WTC11 (cell line): ENCODE measurements at regions not wholly inside any gene's neighbourhood (a gene's known extent, or its start where the extent isn't known, plus 50 kb on each side); places are given as distances from the start of the nearest gene placed in this dataset.

Experiments
- ATAC-seq: fragments of 200-7000 bp; cut with Tn5 transposase; 2 replicates; pipeline ENCODE4 v1.10.0; 2021; ENCODE audit warnings: mild to moderate bottlenecking, moderate library complexity
- CTCF ChIA-PET: fragments of 300-600 bp; sonication (Branson Sonifier 250); formaldehyde crosslinking; loops from one replicate; lab custom pipeline; 2021; ENCODE audit warnings: antibody characterized with exemption; lab: Charles Lee
- POLR2A ChIA-PET: fragments of 350-600 bp; sonication (Branson Sonifier 250); formaldehyde crosslinking; loops from one replicate; lab custom pipeline; 2021; ENCODE audit warnings: antibody characterized with exemption; lab: Charles Lee
- DNase-seq: peaks from one replicate; pipeline ENCODE4 v3.0.0; 2021; ENCODE audit warnings: low spot score
- H3K27ac Mint-ChIP-seq: 2 replicates; pipeline ENCODE4 v1.8.0; 2021; ENCODE audit warnings: mixed read lengths
- H3K27me3 Mint-ChIP-seq: 2 replicates; pipeline ENCODE4 v1.8.0; 2021; ENCODE audit warnings: low read depth, mild to moderate bottlenecking, moderate library complexity, mixed read lengths
- H3K36me3 Mint-ChIP-seq: 2 replicates; pipeline ENCODE4 v1.8.0; 2021; ENCODE audit warnings: mixed read lengths
- H3K4me1 Mint-ChIP-seq: 2 replicates; pipeline ENCODE4 v1.8.0; 2022; ENCODE audit warnings: mixed read lengths
- H3K4me3 Mint-ChIP-seq: 2 replicates; pipeline ENCODE4 v1.8.0; 2021; ENCODE audit warnings: mild to moderate bottlenecking, moderate library complexity, mixed read lengths
- H3K9me3 Mint-ChIP-seq: 2 replicates; pipeline ENCODE4 v1.8.0; 2021; ENCODE audit warnings: mixed read lengths
- ELF4 ChIP-seq: sonication (generic); formaldehyde crosslinking; IDR thresholded peaks from 2 replicates; pipeline ENCODE4 v1.8.1; 2022; ENCODE audit warnings: low read depth, mild to moderate bottlenecking, moderate library complexity, missing genetic modification reagents
- GABPB1 ChIP-seq: sonication (generic); formaldehyde crosslinking; IDR thresholded peaks from 2 replicates; pipeline ENCODE4 v1.8.1; 2023; ENCODE audit warnings: mild to moderate bottlenecking, missing genetic modification reagents
- MYBL2 ChIP-seq: sonication (generic); formaldehyde crosslinking; IDR thresholded peaks from 2 replicates; pipeline ENCODE4 v1.8.1; 2023; ENCODE audit warnings: mild to moderate bottlenecking, moderate library complexity, missing genetic modification reagents
- RELA ChIP-seq: sonication (generic); formaldehyde crosslinking; IDR thresholded peaks from 2 replicates; pipeline ENCODE4 v1.8.1; 2022; ENCODE audit warnings: missing genetic modification reagents, mild to moderate bottlenecking, borderline replicate concordance
- RORB ChIP-seq: fragments of 250-450 bp; sonication (Bioruptor Pico); IDR thresholded peaks from 2 replicates; pipeline ENCODE4 v1.9.0; 2021; ENCODE audit warnings: mild to moderate bottlenecking
- SMAD4 ChIP-seq: sonication (generic); formaldehyde crosslinking; IDR thresholded peaks from 2 replicates; pipeline ENCODE4 v1.8.0; 2022; ENCODE audit warnings: mild to moderate bottlenecking, missing genetic modification reagents
- TF ChIP-seq, protein P1 (sequence below): sonication (generic); formaldehyde crosslinking; IDR thresholded peaks from 2 replicates; pipeline ENCODE4 v1.8.1; 2022; ENCODE audit warnings: mild to moderate bottlenecking, moderate library complexity, missing genetic modification reagents
- TF ChIP-seq, protein P2 (sequence below): fragments of 250-450 bp; sonication (Bioruptor Pico); IDR thresholded peaks from 2 replicates; pipeline ENCODE4 v1.8.0; 2021; ENCODE audit warnings: mild to moderate bottlenecking
- TF ChIP-seq, protein P3 (sequence below): fragments of 200-600 bp; IDR thresholded peaks from 2 replicates; pipeline ENCODE4 v1.8.0; 2022; ENCODE audit warnings: antibody characterized with exemption
- TF ChIP-seq, protein P4 (sequence below): sonication (generic); formaldehyde crosslinking; IDR thresholded peaks from 2 replicates; pipeline ENCODE4 v1.8.0; 2023; ENCODE audit warnings: missing genetic modification reagents
- TF ChIP-seq, protein P5 (sequence below): sonication (generic); formaldehyde crosslinking; IDR thresholded peaks from 2 replicates; pipeline ENCODE4 v1.8.1; 2023; ENCODE audit warnings: mild to moderate bottlenecking, missing genetic modification reagents, borderline replicate concordance
- TF ChIP-seq, protein P6 (sequence below): sonication (generic); formaldehyde crosslinking; conservative IDR thresholded peaks from 2 replicates; pipeline ENCODE4 v1.8.1; 2023; ENCODE audit warnings: mild to moderate bottlenecking, low read depth, missing genetic modification reagents, moderate library complexity
- TF ChIP-seq, protein P7 (sequence below): fragments of 250-450 bp; sonication (Bioruptor Pico); IDR thresholded peaks from 2 replicates; pipeline ENCODE4 v1.9.0; 2021; ENCODE audit warnings: moderate library complexity, mild to moderate bottlenecking, inconsistent platforms, borderline replicate concordance

DNA sequence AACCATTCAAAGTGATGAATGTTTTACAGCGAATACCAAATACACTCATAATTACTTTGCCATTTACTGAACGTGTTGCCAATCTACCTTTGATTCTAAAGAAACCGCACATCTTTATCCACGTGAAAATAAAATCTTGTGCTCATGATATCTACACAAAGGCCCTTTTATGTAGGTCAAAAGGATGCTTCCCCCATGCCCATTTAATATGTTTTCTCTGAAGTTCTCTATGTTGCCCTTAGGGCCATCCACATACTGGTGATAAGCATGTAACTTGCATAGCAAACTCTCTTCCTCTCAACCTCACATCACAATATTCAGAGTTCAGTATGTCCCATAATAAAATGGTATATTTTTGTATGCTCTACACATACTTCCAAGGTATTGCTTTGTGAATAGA lies 380.0 kb upstream of the FIGN start (continued):
- TF ChIP-seq, protein P1, sequence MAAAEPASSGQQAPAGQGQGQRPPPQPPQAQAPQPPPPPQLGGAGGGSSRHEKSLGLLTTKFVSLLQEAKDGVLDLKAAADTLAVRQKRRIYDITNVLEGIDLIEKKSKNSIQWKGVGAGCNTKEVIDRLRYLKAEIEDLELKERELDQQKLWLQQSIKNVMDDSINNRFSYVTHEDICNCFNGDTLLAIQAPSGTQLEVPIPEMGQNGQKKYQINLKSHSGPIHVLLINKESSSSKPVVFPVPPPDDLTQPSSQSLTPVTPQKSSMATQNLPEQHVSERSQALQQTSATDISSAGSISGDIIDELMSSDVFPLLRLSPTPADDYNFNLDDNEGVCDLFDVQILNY (CRISPR knock-in tag): no peak
- no peak for TF ChIP-seq RORB (CRISPR knock-in tag)
- TF ChIP-seq, protein P2, sequence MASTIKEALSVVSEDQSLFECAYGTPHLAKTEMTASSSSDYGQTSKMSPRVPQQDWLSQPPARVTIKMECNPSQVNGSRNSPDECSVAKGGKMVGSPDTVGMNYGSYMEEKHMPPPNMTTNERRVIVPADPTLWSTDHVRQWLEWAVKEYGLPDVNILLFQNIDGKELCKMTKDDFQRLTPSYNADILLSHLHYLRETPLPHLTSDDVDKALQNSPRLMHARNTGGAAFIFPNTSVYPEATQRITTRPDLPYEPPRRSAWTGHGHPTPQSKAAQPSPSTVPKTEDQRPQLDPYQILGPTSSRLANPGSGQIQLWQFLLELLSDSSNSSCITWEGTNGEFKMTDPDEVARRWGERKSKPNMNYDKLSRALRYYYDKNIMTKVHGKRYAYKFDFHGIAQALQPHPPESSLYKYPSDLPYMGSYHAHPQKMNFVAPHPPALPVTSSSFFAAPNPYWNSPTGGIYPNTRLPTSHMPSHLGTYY (CRISPR knock-in tag): no peak

DNA sequence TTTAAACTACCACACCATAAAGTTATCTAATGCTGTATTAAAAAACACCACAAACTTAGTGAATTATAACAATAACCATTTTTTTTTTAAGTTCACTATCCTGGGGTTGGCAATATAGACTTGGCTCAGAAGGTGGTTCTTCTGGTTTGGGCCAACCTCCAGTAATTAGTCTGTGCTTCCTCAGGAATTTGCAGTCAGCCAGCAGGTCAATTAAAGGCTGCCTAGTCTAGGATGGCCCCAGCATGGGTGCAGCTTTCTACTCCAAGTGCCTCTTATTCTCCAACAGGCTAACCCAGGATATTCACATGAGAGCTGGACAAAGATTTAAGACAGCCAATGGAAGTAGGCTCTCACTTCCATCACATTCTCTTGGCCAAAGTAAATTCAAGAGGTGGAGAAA lies 379.1 kb upstream of the FIGN start:
- no peak for DNase-seq
- CTCF ChIA-PET: no interaction called here
- peak; percentile 91 for ATAC-seq

More for the DNA sequence above, 379.1 kb upstream of the FIGN start:
- POLR2A ChIA-PET: no interaction called here
- H3K9me3 Mint-ChIP-seq: no peaks in the 10 kb centered on the region
- H3K4me3 Mint-ChIP-seq: no peak overlapping the region
- H3K27ac Mint-ChIP-seq: no peak overlapping the region
- 0 out of 2 replicates have a peak, but pooled peaks cover 7% of the 10 kb centered on the region for H3K4me1 Mint-ChIP-seq
- H3K36me3 Mint-ChIP-seq: no peaks in the 10 kb centered on the region
- TF ChIP-seq, protein P3, sequence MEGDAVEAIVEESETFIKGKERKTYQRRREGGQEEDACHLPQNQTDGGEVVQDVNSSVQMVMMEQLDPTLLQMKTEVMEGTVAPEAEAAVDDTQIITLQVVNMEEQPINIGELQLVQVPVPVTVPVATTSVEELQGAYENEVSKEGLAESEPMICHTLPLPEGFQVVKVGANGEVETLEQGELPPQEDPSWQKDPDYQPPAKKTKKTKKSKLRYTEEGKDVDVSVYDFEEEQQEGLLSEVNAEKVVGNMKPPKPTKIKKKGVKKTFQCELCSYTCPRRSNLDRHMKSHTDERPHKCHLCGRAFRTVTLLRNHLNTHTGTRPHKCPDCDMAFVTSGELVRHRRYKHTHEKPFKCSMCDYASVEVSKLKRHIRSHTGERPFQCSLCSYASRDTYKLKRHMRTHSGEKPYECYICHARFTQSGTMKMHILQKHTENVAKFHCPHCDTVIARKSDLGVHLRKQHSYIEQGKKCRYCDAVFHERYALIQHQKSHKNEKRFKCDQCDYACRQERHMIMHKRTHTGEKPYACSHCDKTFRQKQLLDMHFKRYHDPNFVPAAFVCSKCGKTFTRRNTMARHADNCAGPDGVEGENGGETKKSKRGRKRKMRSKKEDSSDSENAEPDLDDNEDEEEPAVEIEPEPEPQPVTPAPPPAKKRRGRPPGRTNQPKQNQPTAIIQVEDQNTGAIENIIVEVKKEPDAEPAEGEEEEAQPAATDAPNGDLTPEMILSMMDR: no peak
- TF ChIP-seq, protein P4, sequence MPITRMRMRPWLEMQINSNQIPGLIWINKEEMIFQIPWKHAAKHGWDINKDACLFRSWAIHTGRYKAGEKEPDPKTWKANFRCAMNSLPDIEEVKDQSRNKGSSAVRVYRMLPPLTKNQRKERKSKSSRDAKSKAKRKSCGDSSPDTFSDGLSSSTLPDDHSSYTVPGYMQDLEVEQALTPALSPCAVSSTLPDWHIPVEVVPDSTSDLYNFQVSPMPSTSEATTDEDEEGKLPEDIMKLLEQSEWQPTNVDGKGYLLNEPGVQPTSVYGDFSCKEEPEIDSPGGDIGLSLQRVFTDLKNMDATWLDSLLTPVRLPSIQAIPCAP: no peak
- TF ChIP-seq MYBL2 (CRISPR knock-in tag) (no peak), SMAD4 (CRISPR knock-in tag) (no peak), GABPB1 (no peak), ELF4 (CRISPR knock-in tag) (no peak), RELA (CRISPR knock-in tag) (no peak)
- TF ChIP-seq, protein P5, sequence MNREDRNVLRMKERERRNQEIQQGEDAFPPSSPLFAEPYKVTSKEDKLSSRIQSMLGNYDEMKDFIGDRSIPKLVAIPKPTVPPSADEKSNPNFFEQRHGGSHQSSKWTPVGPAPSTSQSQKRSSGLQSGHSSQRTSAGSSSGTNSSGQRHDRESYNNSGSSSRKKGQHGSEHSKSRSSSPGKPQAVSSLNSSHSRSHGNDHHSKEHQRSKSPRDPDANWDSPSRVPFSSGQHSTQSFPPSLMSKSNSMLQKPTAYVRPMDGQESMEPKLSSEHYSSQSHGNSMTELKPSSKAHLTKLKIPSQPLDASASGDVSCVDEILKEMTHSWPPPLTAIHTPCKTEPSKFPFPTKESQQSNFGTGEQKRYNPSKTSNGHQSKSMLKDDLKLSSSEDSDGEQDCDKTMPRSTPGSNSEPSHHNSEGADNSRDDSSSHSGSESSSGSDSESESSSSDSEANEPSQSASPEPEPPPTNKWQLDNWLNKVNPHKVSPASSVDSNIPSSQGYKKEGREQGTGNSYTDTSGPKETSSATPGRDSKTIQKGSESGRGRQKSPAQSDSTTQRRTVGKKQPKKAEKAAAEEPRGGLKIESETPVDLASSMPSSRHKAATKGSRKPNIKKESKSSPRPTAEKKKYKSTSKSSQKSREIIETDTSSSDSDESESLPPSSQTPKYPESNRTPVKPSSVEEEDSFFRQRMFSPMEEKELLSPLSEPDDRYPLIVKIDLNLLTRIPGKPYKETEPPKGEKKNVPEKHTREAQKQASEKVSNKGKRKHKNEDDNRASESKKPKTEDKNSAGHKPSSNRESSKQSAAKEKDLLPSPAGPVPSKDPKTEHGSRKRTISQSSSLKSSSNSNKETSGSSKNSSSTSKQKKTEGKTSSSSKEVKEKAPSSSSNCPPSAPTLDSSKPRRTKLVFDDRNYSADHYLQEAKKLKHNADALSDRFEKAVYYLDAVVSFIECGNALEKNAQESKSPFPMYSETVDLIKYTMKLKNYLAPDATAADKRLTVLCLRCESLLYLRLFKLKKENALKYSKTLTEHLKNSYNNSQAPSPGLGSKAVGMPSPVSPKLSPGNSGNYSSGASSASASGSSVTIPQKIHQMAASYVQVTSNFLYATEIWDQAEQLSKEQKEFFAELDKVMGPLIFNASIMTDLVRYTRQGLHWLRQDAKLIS (CRISPR knock-in tag): no peak
- TF ChIP-seq, protein P6, sequence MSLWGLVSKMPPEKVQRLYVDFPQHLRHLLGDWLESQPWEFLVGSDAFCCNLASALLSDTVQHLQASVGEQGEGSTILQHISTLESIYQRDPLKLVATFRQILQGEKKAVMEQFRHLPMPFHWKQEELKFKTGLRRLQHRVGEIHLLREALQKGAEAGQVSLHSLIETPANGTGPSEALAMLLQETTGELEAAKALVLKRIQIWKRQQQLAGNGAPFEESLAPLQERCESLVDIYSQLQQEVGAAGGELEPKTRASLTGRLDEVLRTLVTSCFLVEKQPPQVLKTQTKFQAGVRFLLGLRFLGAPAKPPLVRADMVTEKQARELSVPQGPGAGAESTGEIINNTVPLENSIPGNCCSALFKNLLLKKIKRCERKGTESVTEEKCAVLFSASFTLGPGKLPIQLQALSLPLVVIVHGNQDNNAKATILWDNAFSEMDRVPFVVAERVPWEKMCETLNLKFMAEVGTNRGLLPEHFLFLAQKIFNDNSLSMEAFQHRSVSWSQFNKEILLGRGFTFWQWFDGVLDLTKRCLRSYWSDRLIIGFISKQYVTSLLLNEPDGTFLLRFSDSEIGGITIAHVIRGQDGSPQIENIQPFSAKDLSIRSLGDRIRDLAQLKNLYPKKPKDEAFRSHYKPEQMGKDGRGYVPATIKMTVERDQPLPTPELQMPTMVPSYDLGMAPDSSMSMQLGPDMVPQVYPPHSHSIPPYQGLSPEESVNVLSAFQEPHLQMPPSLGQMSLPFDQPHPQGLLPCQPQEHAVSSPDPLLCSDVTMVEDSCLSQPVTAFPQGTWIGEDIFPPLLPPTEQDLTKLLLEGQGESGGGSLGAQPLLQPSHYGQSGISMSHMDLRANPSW (CRISPR knock-in tag): no peak
- TF ChIP-seq, protein P7, sequence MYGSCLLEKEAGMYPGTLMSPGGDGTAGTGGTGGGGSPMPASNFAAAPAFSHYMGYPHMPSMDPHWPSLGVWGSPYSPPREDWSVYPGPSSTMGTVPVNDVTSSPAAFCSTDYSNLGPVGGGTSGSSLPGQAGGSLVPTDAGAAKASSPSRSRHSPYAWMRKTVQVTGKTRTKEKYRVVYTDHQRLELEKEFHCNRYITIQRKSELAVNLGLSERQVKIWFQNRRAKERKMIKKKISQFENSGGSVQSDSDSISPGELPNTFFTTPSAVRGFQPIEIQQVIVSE: no peak
- no peaks in the 10 kb centered on the region for H3K27me3 Mint-ChIP-seq
